Transverse colon (tissue), 4 donors: ENCODE measurements at regions not wholly inside any gene's neighbourhood (a gene's known extent, or its start where the extent isn't known, plus 50 kb on each side); places are given as distances from the start of the nearest gene placed in this dataset.

Experiments used
- CTCF ChIP-seq, 5 experiments: fragments of 200-600 bp in 3 of 5; fragments of 450-650 bp in 2 of 5; sonication (generic) in 3 of 5; IDR thresholded peaks; 1 replicate in 2 of 5; 2 replicates in 3 of 5; pipeline ENCODE4 v1.5.1; 2016 to 2017; ENCODE audit warnings: antibody characterized with exemption in 5 of 5, inconsistent platforms in 3 of 5, mild to moderate bottlenecking in 2 of 5, moderate library complexity in 1 of 5
- EP300 ChIP-seq: sonication (generic); formaldehyde crosslinking; IDR thresholded peaks from one replicate; pipeline ENCODE4 v1.6.1; 2017; ENCODE audit warnings: antibody characterized with exemption, low read depth
- POLR2A ChIP-seq: fragments of 450-650 bp; IDR thresholded peaks from one replicate; pipeline ENCODE4 v1.6.1; 2016; ENCODE audit warnings: antibody characterized with exemption, mild to moderate bottlenecking, moderate library complexity
- POLR2AphosphoS5 ChIP-seq, 3 donors: sonication (generic); formaldehyde crosslinking; IDR thresholded peaks; one replicate each; pipeline ENCODE4 v1.6.1; 2016; ENCODE audit warnings: antibody characterized with exemption in 3 of 3

- TF ChIP-seq CTCF (IDR thresholded peaks at IDR 0.05) (no peak), POLR2A (no peak), POLR2AphosphoS5 (IDR thresholded peaks at IDR 0.05) (no peak), EP300 (no peak)
These were observed 111.4 kb downstream of the VSIG4 start for GRCh38 chrX:65928522-65928921.
